Natural killer cell (primary cell): ENCODE measurements at regions not wholly inside any gene's neighbourhood (a gene's known extent, or its start where the extent isn't known, plus 50 kb on each side); places are given as distances from the start of the nearest gene placed in this dataset.

ENCODE experiments used
- ATAC-seq, 3 donors: fragments of 150-1000 bp in 2 of 3; fragments of 200-7000 bp in 1 of 3; cut with Tn5 transposase; 1 replicate in 1 of 3; 2 replicates in 2 of 3; pipeline ENCODE4 v1.10.0; 2021; ENCODE audit warnings: mild to moderate bottlenecking in 2 of 3, moderate library complexity in 2 of 3
- DNase-seq, 2 donors: peaks; one replicate each; pipeline versions ENCODE4 v3.0.0 to v3.0.0-alpha.2; 2013 to 2021; ENCODE audit warnings: mixed read lengths in 1 of 2
- H3K27ac ChIP-seq: one replicate; pipeline ENCODE4 v1.5.1; 2013; ENCODE audit warnings: mild to moderate bottlenecking, low read length
- H3K27me3 ChIP-seq: one replicate; pipeline ENCODE4 v1.6.1; 2013; ENCODE audit warnings: low read length; ENCODE audit not compliant: control insufficient read depth, insufficient read depth
- H3K36me3 ChIP-seq: one replicate; pipeline ENCODE4 v1.6.1; 2013; ENCODE audit warnings: low read length; ENCODE audit not compliant: control insufficient read depth, insufficient read depth
- H3K4me1 ChIP-seq: one replicate; pipeline ENCODE4 v1.6.1; 2013; ENCODE audit warnings: low read length; ENCODE audit not compliant: control insufficient read depth, insufficient read depth
- H3K4me3 ChIP-seq: one replicate; pipeline ENCODE4 v1.5.1; 2013; ENCODE audit warnings: low read length
- H3K9me3 ChIP-seq: one replicate; pipeline ENCODE4 v1.6.1; 2013; ENCODE audit warnings: low read length; ENCODE audit not compliant: control insufficient read depth, insufficient read depth
- H3K27ac Mint-ChIP-seq, 2 donors: one replicate each; pipeline ENCODE4 v1.8.0; 2022; ENCODE audit warnings: mild to moderate bottlenecking in 2 of 2, mixed read lengths in 2 of 2, moderate library complexity in 1 of 2
- H3K27me3 Mint-ChIP-seq, 2 donors: one replicate each; pipeline ENCODE4 v1.8.0; 2022; ENCODE audit warnings: low read depth in 2 of 2, mixed read lengths in 2 of 2
- H3K36me3 Mint-ChIP-seq: one replicate; pipeline ENCODE4 v1.8.0; 2022; ENCODE audit warnings: mixed read lengths
- H3K4me1 Mint-ChIP-seq, 2 donors: one replicate each; pipeline ENCODE4 v1.8.0; 2022; ENCODE audit warnings: mixed read lengths in 2 of 2
- H3K4me3 Mint-ChIP-seq: one replicate; pipeline ENCODE4 v1.8.0; 2022; ENCODE audit warnings: mild to moderate bottlenecking, moderate library complexity, mixed read lengths
- H3K9me3 Mint-ChIP-seq, 2 donors: one replicate each; pipeline ENCODE4 v1.8.0; 2022; ENCODE audit warnings: mixed read lengths in 2 of 2
- CTCF ChIP-seq: fragments of 200-600 bp; IDR thresholded peaks from one replicate; pipeline ENCODE4 v1.8.0; 2022; ENCODE audit warnings: antibody characterized with exemption
- WGBS: methylation state at CpG from one replicate; pipeline ENCODE4 v1.1.7; 2013; ENCODE audit warnings: missing lambda C conversion rate; ENCODE audit not compliant: insufficient coverage; 5-methylcytosine and 5-hydroxymethylcytosine counted together
- intact Hi-C: fragments of 100-400 bp; cut with micrococcal nuclease; formaldehyde crosslinking; loops from one replicate; pipeline ENCODE4 v1.14.2; 2022

GRCh38 chr10:78721231-78721630 lies 347.5 kb upstream of the ZMIZ1 start:
- no peaks in the 10 kb centered on the region for H3K27me3 ChIP-seq
- no peak overlapping the region for H3K4me3 ChIP-seq
- ATAC-seq, result no peak
- WGBS, result 78% methylated on average over 1 of the region's 1 CpG
- H3K4me3 Mint-ChIP-seq, result no peak overlapping the region
- peaks cover 21 to 32% of the 10 kb centered on the region in 2 donors for H3K27me3 Mint-ChIP-seq
- H3K36me3 Mint-ChIP-seq, result no peaks in the 10 kb centered on the region
- intact Hi-C loops, result no loop called here
- H3K36me3 ChIP-seq, result no peaks in the 10 kb centered on the region
- H3K4me1 Mint-ChIP-seq, result no peaks in the 10 kb centered on the region
- H3K4me1 ChIP-seq, result no peaks in the 10 kb centered on the region
- no peaks in the 10 kb centered on the region for H3K9me3 Mint-ChIP-seq
- no peaks in the 10 kb centered on the region for H3K9me3 ChIP-seq
- no peak for TF ChIP-seq CTCF
- no peak overlapping the region for H3K27ac Mint-ChIP-seq
- no peak for DNase-seq
- H3K27ac ChIP-seq, result no peak overlapping the region

- ATAC-seq (no peak), DNase-seq (no peak)
- Mint-ChIP-seq H3K4me3 (no peak overlapping the region), H3K27ac (no peak overlapping the region), H3K9me3 (no peaks in the 10 kb centered on the region), H3K27me3 (peaks cover 29 to 39% of the 10 kb centered on the region in 2 donors), H3K4me1 (no peaks in the 10 kb centered on the region), H3K36me3 (no peaks in the 10 kb centered on the region)
- Histone ChIP-seq H3K27ac (no peak overlapping the region), H3K9me3 (no peaks in the 10 kb centered on the region), H3K4me1 (no peaks in the 10 kb centered on the region), H3K36me3 (no peaks in the 10 kb centered on the region), H3K27me3 (no peaks in the 10 kb centered on the region), H3K4me3 (no peak overlapping the region)
- TF ChIP-seq CTCF, result no peak
- 89% methylated on average over 4 of the region's 4 CpGs for WGBS
- intact Hi-C loops, result no loop called here
These were observed 343.9 kb upstream of the ZMIZ1 start for GRCh38 chr10:78724846-78725245.

- TF ChIP-seq CTCF, result no peak
- no peak overlapping the region for H3K4me3 ChIP-seq
- no peaks in the 10 kb centered on the region for H3K36me3 ChIP-seq
- Mint-ChIP-seq H3K4me3 (no peak overlapping the region), H3K27ac (no peak overlapping the region), H3K36me3 (no peaks in the 10 kb centered on the region), H3K27me3 (peaks cover 19 to 34% of the 10 kb centered on the region in 2 donors), H3K9me3 (no peaks in the 10 kb centered on the region), H3K4me1 (no peaks in the 10 kb centered on the region)
- H3K9me3 ChIP-seq, result no peaks in the 10 kb centered on the region
- no peak overlapping the region for H3K27ac ChIP-seq
- no peaks in the 10 kb centered on the region for H3K27me3 ChIP-seq
- H3K4me1 ChIP-seq, result no peaks in the 10 kb centered on the region
- no peak for ATAC-seq
- WGBS, result 87% methylated on average over 3 of the region's 3 CpGs
- DNase-seq, result no peak
- intact Hi-C loops, result no loop called here
These were observed 342.6 kb upstream of the ZMIZ1 start for GRCh38 chr10:78726171-78726570.

- no peaks in the 10 kb centered on the region for H3K27me3 ChIP-seq
- ATAC-seq (no peak), DNase-seq (no peak)
- H3K4me1 ChIP-seq, result no peaks in the 10 kb centered on the region
- WGBS, result 95% methylated on average over 2 of the region's 2 CpGs
- H3K36me3 ChIP-seq, result no peaks in the 10 kb centered on the region
- no peak for TF ChIP-seq CTCF
- no peak overlapping the region for H3K4me3 ChIP-seq
- no peak overlapping the region for H3K27ac ChIP-seq
- Mint-ChIP-seq H3K9me3 (no peaks in the 10 kb centered on the region), H3K27me3 (peaks cover 15 to 34% of the 10 kb centered on the region in 2 donors), H3K4me1 (no peaks in the 10 kb centered on the region), H3K27ac (no peak overlapping the region), H3K4me3 (no peak overlapping the region), H3K36me3 (no peaks in the 10 kb centered on the region)
- intact Hi-C loops, result no loop called here
- no peaks in the 10 kb centered on the region for H3K9me3 ChIP-seq
These were observed 341.5 kb upstream of the ZMIZ1 start for GRCh38 chr10:78727251-78727650.
